ENCODE measurements at regions not wholly inside any gene's neighbourhood (a gene's known extent, or its start where the extent isn't known, plus 50 kb on each side); places are given as distances from the start of the nearest gene placed in this dataset.

GRCh38 chr21:16425376-16425775 is 695.6 kb downstream of the USP25 start:
- TF ChIP-seq CTCF (IDR thresholded peaks at IDR 0.05; ENCODE audit: low read depth, low read length) = no peak
- TF ChIP-seq EZH2phosphoT487 (IDR thresholded peaks at IDR 0.05; ENCODE audit: low read depth) = no peak
